SW480 (cell line): ENCODE measurements at regions not wholly inside any gene's neighbourhood (a gene's known extent, or its start where the extent isn't known, plus 50 kb on each side); places are given as distances from the start of the nearest gene placed in this dataset.
"Not testable (repeated sequence)": the region's sequence is repeated elsewhere in the genome, so short reads cannot be mapped to it uniquely, and the experiment has no call there.

ENCODE experiments used
- DNase-seq: peaks from one replicate; pipeline ENCODE4 v3.0.0-alpha.2; 2016; ENCODE audit warnings: low spot score

DNA sequence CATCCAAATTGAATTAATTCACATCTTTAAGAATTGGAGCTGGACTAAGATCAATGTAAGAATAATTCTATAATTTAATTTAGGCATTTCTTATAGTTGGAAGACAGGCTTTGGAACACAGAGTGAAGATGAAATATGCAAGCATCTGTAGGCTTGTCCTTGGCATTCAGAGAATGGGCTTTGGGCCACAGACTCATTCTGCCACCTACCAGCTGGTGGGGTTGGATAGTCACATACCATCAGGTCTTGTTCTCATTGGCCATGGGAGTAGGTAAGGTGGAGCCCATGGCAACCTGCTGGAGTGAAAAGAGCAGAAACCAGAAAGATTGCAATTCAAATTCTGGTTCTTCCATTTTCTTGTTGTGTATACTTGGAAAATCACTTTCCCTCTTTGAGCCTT, 300.3 kb downstream of the CYRIA start:
- DNase-seq: no peak

DNA sequence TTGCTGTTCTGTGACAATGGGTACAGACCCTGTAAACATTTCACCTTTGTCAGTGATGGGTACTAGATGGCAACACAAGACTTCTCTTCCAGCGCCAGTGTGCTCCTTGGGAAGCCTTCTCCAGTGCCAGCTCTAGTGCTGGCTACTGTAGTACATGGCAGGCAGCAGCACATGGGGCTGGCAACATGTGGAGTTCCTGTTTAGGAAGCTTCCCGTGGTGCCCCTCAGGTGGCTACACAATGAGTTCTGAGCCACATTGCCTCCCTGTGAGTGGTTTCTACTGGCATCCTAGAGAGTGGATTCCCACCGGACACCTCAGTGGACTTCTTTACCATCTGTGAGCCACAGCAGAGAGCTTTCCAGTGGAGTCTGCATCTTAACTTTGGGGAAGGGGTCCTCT, 302.1 kb downstream of the CYRIA start:
- no peak for DNase-seq

DNA sequence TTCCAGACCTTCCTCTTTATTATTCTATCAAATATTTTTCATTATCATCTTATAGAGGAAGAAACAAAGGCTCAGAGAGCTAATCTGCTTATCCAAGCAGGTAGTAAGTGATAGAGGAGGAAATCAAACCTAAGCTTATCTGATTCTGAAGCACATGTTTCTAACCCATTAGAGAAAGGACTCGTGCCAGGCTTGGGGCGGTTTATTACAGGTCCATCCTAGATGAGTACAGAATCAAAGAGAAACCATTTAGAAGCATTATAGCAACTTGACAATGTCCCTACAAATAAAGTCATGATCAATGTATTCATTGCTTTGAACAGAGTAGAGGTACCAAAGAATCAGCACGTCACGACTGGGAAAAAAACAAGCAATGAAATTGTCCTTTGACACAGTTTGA, 303.0 kb downstream of the CYRIA start:
- DNase-seq: no peak

DNA sequence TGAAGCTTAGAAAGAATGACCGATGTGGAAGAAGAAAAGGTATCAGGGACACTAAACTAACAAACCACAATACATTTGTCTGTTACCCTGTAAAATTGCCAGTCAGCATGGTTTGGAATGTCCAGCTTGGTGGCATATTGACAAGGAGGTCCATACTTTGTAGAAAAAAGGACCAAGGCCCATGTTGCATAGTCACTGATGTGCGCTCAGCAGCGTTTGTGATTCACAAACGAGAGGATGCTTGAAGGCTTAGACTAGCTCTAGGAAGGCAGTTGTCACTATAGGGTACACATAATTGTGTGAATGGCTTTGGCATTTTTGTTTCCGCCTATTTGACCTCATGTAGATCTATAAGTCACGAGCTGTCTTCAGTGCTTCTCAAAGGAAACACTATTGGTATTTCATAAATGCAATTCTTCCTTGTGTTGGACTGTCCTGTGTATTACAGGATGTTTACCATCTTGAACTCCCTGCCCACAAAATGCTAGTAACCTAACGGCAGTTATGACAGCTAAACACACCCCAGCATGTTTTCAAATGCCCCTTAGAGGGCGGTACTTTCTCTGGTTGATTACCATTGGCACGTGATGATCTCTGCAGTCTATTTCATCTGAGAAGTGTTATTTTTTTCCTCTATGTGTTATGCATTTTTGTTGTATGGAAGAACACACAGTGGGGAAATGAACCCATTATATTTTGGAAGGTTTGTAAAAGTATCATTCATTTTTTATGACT, 304.2 kb downstream of the CYRIA start:
- no peak for DNase-seq

DNA sequence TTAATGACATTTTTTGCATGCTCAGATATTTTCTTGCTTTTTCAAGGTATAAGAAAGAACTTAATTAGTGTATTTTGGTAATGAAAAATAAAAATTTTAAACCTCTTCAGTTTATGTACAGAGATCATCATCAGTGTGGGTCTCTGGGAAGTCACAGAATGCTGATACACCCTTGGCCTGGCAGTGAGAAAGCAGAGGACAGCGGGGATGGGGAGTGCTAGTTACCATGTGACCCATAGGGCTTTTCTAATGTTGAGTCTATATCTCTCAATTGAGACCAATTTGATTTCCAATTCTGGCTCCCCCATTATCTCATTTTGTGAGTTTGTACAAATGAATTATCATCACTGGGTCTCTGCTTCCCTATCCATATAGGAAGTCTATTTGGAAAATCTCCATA, 305.7 kb downstream of the CYRIA start:
- DNase-seq: no peak

DNA sequence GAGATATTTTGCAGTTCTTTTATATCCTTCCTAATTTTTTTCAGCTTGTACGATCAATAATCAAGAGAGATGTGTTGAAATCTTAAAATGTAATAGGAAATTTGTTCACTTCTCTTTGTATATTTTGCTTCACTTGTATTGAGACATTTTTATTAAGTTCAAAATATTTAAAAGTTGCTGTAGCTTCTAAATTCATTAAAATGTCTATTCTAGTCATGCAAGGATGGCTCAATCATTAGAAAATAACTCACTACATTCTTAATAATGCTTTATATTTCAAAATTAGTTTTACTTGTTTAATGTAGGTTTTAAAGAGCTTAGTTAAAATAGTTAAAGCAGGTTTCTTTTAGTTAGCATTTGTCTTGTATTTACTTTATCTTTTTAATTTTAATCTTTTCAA, 308.4 kb downstream of the CYRIA start:
- DNase-seq: no peak

DNA sequence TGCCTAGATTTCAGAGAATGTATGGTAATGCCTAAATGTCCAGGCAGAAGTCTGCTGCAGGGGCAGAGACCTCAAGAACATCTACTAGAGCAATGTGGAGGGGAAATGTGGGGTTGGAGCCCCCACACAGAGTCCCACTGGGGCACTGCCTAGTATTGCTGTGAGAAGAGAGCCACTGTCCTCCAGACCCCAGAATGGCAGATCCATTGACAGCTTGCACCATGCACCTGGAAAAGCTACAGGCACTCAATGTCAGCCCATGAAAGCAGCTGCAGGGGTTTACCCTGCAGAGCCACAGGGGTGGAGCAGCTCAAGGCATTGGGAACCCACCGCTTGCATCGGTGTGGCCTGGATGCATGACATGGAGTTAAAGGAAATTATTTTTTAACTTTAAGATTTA, 314.1 kb downstream of the CYRIA start:
- no peak for DNase-seq

DNA sequence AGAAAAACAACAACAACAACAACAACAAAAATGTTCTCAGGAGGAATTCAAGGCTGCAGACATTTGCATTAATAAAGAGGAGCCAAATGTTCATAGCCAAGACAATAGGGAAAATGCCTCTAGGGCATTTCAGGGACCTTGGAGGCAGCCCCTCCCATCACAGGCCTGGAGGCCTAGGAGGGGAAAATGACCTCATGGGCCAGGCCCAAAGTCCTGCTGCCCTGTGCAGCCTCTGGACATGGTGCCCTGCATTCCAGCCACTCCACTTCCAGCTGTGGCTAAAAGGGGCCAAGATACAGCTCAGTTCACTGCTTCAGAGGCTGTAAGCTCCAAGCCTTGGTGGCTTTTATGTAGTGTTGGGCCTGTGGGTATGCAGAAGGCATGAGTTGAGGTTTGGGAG, 314.5 kb downstream of the CYRIA start:
- DNase-seq: no peak

DNA sequence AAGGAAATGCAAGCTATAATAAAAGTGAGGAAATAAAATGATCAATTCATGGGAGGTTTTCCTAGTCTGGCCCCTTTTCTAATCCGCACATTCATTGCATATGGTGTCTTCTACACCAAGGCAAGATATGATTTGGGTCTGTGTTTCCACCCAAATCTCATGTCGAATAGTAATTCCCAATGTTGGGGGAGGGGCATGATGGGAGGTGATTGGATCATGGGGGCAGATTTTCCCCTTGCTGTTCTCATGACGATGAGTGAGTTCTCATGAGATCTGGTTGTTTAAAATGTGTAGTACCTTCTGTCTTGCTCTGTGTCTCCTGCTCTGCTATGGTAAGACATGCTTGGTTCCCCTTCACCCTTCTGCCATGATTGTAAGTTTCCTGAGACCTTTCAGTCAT, 315.4 kb downstream of the CYRIA start:
- DNase-seq: no peak

DNA sequence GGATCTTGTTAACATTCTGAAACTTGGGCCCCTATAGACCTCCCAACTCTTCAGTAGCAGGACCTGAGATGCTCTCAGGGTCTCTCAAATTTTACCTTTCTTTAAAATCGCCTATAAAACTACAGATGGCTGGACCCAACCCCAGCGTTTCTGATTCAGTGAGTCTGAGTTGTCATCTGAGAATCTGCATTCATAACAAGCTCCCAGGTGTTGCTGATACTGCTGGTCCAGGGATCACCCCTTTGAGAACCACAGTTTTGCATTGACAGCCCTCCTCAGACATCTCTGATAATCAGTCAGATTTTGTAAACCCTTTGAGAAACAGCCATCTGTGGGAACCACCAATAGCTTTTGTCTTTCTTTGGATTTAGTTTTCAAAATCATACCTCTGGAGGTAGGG, 315.8 kb downstream of the CYRIA start:
- DNase-seq: no peak

DNA sequence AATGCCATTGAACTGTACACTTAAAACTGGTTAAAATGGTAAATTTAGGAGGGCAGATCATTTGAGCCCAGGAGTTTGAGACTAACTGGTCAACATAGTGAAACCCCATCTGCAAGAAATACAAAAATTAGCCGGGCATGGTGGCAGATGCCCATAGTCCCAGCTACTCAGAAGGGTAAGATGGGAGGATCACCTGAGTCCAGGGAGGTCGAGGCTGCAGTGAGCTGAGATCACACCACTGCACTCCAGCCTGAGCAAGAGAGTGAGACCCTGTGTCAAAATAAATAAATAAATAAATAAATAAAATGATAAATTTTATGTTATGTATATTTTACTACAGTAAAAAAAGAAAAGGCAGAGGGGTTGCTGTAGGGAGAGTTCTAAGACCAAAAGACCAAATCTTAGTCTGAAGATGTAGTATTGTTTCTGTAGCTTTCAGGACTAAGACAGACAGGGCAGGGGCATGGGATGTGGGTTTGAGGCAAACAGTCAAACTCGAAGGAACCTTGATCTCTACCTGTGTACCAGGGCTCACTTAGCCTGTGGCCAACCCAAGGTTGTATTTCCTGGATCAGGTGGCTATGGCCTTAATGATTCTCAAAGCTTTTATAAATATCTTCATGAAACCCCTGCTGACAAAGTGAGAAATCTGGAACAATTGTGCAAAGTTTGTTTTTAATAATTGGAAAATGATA, 316.7 kb downstream of the CYRIA start:
- DNase-seq: no peak

DNA sequence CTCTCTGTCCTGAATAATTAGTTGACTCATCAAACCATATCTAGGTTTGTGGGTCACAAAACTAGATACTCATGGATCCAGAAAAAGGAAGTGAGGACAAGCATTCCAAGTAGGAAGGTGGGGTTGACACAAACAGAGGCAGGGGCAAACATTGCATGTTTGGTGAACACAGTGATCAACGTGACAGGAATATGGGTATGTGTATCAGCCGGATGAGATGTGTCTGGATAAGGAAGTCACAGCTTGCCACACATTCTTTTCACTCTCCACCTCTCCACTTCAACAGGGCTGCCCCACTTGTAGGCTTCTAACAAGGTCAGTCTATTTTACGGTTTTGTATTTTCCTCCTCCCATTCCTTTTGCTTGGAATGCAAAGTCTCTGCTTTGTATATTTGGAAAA, 319.0 kb downstream of the CYRIA start:
- no peak for DNase-seq

DNA sequence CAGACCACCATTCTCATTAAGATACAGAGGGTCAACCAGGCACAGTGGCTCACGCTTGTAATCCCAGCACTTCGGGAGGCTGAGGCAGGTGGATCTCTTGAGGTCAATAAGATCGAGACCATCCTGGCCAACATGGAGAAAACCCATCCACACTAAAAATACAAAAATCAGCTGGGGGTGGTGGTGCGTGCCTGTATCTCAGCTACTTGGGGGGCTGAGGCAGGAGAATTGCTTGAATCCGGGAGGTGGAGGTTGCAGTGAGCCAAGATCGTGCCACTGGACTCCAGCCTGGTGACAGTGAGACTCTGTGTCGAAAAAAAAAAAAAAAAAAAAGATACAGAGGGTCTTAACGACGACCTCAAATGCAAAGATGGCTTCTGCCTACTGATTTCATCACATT, 320.4 kb downstream of the CYRIA start:
- DNase-seq: not testable (repeated sequence)

DNA sequence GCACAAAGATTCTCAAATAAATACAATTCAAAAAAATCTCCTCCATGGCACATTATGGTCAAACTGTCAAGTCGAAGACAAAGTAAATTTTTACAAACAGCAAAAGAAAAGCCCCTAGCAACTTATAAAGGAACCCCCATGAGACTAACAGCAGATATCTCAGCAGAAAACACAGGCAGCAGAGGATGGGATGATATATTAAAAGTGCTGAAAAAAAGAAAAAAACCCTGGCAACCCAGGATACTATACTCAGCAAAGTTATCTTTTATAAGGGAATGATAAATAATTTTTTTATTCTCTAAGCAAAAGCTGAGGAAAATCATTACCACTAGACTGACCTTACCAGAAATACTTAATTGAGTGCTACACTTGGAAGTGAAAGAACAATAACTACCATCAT, 326.4 kb downstream of the CYRIA start:
- no peak for DNase-seq

DNA sequence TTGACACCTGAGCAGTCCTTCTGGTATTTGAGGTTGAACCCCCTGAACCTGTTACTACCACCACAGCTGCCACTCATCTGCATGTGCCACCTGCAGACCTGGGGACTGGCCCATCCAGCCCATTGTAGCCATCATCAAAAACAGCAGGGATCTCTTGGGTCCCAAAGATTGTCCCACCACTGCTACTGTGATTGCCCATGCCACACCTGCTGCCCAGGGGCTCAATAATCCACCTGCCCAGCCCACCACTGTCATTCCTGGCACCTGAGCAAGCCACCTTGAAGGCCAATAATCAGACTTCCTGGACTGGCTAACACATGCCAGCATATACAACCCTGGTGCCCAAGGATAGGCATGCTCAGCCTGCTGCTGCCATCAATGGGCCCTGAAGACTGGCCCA, 327.6 kb downstream of the CYRIA start:
- no peak for DNase-seq

DNA sequence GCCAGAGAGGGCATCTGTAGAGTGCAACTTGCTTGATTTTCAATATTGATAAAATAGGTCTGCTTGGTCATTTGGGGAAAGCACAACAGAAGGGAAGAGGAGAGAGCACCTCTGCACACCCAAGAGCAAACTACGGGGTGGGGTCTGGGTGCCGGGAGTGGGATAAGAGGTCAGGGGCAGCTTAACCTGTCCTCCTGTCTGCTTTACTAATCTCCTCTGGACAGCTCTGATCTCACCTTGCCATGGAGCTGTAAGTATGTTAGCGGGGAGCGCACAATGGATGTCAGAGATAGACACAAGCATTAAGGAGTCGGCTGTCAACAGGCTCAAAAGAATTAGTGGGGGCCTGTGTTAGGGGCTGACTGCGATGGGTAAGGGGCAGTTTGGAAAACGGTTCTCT, 328.7 kb downstream of the CYRIA start:
- DNase-seq: no peak

DNA sequence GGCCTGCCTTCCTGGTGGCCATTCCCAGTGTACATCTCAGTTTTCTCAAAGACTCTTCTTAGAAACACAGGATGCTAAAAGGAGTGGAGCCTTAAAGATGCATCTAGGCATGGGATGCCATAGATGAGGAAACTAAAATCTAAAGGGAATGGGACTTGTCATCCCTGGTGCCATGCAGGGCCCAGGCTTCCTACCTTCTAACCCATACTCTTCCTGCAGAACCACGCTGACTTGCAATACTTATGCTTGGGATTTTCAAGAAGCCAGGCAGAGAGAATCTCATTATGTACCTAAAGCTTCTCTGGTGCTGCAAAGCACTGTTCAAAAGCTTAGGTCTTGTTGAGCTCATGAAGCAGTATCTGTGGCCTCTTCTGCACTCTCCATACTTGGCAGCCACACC, 329.1 kb downstream of the CYRIA start:
- DNase-seq: no peak

DNA sequence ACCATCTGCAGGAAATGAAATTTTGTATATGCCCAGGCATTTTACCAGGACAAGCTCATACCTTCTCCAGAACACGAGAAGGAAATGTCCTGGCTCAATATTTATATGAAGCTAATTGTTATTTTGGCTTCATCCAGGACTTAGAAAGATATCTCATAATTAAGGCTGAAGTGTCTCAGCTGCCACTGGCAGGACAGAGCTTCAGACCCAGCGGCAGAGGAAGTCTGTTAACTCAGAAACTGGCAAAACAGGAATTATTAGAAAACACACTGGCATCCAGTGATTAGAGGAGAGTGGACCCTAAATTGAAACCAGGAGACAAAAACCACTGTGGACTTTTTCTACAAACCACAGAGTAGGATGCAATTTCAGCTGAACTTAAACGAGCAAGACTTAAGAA, 329.7 kb downstream of the CYRIA start:
- DNase-seq: no peak

DNA sequence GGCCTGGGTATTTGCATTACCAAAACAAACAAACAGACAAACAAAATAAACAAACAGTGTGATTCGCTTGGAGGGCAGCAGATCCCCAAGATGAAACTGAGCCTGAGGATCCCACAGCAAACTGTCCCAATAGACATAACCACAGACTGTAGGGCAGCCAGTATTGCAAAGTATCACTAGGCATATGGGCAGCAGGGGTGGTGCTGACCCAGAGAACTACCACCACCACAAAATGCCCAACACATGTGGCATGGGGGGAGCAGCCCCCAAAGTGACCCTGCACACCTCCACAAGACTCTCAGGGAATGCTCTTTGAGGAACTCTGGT, 330.1 kb downstream of the CYRIA start:
- DNase-seq: no peak

DNA sequence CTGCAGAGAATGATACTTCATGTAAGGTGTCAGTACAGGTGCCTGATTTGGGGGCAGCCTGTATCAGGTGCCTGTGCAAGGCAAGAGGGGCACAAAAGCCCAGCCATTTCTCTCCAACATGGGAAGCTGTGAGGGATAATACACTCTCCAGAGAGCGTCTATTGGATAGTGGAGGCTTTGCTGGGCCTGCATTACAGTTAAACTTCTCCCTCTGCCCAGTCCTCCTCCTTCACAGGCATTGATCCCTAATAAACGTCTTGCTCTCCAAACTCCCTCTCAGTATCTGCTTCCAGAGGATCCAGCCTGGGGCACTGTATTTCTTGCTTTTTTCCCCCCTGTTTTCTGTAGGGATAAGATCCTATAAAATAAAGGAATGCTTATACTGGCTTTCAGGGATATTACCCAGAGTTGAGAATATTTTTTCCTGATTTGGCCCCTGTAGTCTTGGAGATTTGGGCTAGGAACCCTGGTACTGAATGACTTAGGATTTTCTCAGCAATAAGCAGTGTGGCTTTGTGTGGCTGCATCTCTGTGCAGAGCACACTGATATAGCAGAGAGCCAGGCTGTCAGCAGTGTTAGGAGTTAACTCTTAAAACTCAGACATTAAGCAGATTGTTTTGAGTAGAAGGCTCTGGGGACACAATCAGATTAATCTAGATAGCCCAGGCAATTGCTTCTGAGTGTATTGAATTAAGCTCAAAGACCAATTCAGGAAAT, 330.6 kb downstream of the CYRIA start:
- no peak for DNase-seq

DNA sequence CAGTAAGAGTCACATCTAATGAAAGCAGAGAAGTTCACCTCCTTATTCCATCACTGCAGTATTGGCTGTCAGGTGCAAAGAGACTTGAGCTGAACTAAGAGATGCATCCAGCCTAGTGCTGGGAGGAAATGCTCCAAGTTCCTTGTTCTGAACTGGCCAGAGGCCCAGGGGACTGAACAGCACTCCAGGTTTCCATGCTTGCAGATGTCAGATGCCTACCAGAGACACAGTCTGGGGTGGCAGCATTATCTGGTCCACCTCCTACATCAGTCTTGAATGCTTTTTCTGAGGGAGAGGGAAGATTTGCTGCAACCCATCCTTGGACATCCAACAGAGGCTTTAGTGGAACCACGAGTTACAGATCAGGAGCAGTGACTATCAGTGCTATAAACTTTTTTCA, 331.3 kb downstream of the CYRIA start:
- DNase-seq: no peak

DNA sequence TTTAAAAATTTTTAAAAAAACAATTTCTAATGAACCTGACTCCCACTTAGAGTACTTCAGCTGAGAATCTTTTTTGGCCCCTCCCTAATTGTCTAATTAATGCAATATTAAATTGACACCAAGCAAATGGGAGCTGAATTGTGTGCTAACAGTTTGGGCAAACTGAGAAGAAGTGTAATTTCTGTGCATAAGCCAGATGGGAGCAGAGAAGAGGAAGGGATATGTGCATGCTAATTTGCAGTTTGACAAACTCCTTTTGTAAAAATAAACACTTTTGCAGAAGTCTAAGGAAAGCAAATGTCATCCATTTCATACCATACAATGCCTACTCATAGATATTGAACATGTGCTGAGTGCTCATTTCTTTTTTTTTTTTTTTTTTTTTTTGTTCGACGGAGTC, 332.0 kb downstream of the CYRIA start:
- DNase-seq: no peak

DNA sequence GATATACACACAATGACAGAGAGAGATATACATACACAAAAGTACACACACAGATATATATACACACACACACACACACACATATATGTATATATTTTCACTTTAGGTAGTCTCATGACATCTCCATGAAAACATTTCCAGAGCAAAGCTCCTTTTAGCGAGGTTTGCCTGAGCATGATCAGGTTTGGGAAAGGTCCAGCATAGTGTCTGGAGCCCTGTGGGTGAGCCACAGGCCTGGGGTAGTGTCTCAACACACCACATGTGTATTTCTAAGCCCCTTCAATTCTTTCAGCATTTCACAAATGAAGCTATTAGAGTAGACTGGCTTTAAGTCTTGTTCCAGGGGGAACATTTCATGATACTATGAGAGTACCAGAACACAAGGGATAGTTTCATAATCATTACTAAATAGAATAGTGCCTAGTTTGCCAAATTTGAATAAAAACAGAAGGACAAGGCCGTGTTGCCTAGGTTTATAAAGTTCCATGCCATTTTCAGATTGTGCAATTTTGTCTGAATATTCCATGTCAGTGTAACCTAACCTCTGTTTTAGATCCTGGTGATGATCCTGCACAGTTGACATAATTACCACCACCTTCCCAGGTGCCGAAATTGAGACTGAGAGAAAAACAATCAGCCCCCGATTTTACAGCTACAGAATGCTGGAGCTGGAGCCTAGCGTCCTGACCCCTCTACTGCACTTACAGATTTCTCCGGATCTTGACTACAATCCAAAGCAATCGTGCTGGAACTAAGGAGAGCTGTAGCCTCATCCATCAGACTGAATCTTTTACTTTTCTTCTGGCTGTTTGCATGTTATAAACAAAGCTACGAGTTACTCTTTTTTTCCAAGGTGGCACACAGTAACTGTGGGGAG, 332.7 kb downstream of the CYRIA start:
- no peak for DNase-seq
